GM21576 (cell line): ENCODE measurements at regions not wholly inside any gene's neighbourhood (a gene's known extent, or its start where the extent isn't known, plus 50 kb on each side); places are given as distances from the start of the nearest gene placed in this dataset.
"Not testable (repeated sequence)": the region's sequence is repeated elsewhere in the genome, so short reads cannot be mapped to it uniquely, and the experiment has no call there.

ENCODE experiments used
- ATAC-seq: cut with Tn5 transposase; IDR thresholded peaks from one replicate; pipeline ENCODE4 v1.9.1; 2021; ENCODE audit warnings: mild to moderate bottlenecking, moderate library complexity; ENCODE audit not compliant: unreplicated experiment

DNA sequence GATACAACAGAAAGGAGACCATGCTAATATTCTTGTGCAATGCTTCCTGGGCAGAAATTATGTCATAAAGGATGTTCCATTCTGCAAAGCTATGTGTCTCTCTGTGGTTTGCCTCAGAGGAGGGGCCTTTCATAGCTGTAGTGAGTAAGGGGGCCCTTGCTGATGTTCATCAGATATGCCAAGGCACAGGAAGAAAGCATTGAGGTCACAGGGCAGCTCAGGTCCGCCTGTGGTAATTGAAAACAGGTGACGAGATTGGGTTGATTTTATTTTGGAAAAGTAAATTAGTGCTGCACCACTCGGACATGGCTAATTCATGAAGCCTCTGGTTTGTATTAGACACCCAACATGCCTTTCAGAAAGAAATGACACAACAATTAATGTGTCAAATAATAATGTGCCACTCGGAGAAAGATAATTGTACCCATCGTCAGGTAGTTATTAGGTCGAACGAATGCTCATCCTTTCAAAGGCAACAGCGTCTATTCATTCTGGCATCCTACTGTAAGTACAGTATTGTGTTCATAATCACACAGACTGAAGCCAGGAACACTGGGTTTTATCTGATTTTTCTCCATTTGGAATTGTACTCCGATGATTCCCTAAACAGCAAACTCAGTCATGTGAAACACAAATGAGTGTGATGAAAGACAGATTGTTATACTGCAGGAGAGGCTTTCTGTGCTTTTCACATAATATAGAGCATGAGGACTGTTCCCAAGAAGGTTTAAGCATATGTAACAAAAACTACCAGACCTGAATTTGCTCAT lies 421.6 kb upstream of the KLF12 start:
- ATAC-seq = no peak

DNA sequence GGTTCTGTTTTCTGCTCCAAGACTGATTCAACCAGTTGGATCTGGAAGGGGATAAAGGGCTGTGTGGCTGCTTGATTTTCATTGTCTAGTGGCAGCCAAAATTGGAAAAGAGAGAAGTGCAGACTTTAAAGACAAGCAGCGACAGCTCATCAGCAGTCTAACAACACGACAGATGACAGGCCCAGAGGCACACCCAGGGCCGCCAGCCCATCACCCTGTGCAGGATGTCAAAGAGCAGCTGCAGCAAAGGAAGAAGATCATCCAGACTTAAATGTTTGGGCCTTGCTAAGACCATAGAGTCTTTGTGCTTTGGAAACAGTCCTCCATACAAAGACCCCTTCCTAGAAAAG lies 421.0 kb upstream of the KLF12 start:
- no peak for ATAC-seq

DNA sequence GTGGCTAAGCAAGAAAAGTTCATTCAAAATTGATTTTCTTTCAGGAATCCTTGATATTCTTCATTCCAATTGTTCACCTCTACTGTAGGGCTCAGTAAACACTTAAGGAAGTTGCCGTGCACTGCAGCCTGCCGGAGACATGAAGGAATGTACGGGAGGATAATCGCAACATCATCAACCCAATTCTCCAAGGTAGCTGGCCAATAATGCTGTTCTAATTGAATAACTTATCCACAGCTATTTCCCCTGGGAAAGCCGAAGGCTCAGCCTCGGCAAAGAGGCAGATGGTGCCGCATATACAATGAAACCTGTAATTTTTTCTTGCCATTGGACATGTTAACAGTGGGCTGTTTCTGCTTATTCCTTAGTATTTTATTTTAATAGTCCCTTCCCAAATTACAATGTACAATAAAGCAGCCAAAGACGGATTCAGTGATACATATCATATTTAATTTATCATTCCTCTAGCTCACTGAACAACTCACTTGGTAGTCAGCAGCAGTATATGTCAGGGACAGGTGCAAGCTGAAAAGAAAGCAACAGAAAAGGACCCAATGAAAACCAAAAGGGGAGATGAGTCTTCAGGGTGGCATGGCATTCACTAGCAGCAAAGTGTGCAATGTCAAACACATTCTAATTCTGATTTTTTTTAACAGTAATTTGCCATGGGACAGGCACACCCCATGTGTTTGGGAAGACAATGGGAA lies 420.5 kb upstream of the KLF12 start:
- no peak for ATAC-seq

DNA sequence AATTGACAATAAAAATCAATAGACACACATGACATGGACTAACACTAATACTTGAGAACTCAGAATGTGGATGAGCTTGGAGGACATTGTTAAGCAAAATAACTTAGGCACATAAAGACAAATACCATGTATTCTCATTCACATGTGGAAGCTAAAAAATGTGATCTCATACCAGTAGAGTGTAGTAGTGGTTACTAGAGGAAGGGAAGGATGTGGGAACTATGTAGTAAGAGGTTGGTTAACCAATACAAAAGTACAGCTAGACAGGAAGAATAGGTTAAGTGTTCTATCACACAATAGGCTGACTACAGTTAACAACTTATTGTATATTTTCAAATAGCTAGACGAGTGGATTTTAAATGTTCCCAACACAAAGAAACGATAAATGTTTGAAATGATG lies 415.8 kb upstream of the KLF12 start:
- no peak for ATAC-seq

DNA sequence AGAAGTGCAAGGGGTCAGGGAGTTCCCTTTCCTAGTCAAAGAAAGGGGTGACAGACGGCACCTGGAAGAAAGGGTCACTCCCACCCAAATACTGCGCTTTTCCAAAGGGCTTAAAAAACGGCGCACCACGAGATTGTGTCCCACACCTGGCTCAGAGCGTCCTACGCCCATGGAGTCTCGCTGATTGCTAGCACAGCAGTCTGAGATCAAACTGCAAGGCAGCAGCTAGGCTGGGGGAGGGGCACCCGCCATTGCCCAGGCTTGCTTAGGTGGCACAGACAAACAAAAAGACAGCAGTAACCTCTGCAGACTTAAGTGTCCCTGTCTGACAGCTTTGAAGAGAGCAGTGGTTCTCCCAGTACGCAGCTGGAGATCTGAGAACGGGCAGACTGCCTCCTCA lies 402.4 kb upstream of the KLF12 start:
- ATAC-seq = not testable (repeated sequence)

DNA sequence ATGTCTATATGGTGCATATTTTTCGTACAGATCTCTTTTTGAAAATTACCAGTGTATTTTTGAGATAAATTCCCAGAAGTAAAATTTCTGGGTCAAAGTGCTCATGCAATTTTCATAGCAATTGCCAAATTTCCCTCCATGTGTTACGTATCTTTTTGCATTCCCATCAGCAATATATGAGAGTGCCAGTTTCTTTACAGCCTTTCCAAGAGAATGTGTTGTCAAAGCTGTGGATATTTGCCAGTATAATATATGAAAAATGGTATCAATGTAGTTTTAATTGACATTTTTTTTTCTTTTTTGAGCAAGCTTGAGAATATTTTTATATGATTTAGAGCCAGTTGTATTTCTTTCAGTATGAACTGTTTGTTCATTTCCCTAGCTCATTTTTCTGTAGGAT lies 399.0 kb upstream of the KLF12 start:
- ATAC-seq = no peak

DNA sequence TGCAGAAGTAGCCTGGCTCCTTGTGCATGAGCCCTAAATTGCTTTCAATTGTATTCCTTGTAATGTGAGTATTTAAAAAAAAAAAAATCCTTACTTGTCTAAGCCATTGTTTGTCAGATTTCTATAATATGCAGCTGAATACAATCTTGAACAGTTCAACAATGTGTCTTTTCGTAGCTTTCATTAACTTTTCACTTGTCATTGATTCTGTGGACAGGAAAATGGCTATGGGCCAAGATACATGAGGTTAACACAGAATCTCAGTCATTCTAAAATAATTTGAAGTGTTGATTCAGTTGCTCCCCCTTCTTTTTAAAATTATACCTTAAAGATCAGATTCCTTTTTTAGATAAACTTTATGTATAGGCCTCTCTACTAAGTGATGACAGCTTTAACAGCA lies 395.8 kb upstream of the KLF12 start:
- no peak for ATAC-seq

DNA sequence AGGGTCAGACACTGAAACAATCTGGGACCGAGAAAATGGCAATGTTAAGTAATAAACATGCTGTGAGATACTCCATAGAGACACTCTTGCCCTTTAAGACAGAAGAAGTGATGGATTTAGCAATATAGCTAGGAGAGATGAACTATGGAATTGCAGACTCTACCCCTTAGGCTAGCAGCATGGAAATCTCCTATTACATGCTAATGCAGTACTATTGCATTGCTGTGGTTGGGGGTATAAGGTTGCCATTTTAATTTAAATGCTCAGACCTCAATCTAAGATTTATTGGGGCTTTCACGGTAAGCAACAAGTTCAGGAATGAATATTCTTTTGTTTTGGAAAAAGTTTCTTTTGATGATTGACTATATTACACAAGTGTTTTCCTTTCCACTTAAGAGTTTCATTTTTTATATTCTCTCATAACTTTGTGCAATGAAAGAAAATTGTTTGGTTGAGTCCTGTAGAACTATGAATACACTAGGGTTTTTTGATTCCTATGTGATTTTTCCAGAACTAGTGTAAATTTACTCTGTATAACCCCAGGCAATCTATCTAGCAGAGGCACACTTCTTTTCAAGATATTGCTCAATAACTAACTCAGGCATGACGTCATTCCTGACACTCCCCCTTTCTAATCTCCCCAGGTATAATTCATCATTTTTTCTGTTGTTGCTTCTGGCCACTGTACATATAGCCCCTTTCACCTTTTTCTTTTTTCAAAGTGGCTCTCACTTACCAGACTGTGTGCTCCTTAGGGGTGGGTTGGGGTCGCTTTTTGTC lies 394.7 kb upstream of the KLF12 start:
- no peak for ATAC-seq

DNA sequence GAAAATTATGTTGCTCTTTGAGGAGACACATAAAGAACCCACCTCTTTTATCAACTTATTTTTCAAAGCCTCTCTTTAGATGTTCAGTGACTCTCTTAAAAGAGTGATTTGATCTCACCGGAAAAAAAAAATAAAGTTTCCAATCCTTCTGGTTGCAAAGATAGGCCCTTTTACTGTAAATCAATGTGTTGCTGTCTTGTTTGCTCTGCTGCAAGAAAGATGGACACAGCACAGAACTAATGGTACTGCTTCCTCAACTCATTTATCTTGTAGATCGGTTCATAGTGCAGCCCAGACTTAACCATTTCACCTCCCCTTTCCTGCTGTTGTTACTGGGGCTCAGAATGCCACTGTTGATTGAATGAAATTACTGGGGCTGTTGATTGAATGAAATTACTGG lies 388.9 kb upstream of the KLF12 start:
- no peak for ATAC-seq

DNA sequence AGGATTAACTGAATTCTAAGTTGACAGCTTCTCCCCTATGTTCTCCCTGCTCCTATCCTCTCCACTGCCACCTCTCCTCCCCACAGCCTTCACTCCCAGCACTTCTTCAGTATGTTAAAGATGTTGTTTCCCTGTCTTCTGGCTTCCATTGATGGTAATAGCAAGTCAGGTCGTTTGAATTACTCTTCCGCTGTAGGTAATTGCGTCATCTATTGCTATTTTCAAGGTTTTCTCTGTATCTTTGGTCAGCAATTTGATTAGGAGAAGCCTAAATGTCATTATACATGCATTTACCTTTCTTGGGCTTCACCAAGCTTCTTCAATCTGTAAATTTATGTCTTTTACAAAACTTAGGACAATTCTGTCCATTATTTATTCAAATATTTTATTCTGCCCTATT lies 377.3 kb upstream of the KLF12 start:
- ATAC-seq = no peak

DNA sequence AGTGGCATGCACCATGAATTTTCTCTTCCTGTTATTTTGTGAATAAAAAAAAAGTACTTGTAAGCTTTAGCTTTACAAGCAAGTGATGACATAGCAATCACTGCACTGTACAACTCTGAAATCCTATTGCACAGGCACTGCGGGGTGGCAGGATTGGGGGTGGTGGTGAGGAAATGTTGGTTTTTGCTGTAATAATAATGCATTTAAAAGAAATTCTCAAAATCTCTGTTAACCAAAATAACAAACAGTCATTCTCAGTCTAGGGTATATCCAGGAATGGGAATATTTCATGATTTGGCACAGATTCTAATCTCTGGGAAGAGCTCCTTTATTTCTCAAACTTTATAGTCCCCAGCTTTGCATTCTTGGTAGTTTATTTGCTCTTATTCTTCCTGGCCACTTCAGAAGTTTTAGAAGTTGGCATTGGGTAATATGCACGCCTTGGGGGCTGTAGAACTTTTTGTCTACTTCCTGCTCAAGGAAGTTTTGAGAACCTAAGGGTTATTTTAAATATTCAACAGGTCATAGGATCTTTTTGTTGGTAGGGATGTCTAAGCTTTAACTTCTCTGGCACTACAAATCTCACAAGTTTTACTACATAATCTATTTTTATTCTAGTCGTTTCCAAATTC lies 353.0 kb upstream of the KLF12 start:
- ATAC-seq = no peak

DNA sequence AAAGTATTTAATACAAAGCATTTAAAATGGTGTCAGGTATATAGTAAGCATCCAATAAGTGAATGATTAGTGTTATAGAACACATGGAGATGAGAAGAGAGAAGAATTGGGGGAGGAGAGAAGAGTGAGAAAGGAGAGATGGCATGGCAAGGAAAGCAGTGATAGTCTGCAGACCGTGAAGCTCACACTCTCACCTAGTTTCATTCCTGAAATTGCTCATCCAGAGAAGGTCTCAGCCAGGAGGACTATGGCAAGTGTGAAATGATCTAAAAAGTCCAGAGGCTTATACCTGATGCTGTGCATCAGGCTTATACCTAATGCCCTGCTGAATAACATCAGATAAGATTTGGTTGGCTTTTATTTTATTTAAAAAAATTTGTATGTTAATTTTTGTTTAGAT lies 351.6 kb upstream of the KLF12 start:
- no peak for ATAC-seq

DNA sequence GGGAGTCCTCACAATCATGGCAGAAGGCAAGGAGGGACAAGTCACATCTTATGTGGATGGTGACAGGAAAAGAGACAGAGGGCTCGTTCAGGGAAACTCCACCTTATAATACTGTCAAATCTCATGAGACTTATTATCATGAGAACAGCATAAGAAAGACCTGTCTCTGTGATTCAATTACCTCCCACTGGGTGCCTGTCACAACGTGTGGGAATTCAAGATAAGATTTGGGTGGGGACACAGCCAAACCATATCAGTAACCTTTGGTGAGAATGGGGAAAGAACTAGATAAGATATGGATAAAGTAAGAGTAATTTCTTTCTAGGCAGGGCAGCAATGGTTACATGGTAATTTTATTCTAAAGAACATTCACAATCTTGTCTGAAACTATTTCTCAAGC lies 344.9 kb upstream of the KLF12 start:
- no peak for ATAC-seq

DNA sequence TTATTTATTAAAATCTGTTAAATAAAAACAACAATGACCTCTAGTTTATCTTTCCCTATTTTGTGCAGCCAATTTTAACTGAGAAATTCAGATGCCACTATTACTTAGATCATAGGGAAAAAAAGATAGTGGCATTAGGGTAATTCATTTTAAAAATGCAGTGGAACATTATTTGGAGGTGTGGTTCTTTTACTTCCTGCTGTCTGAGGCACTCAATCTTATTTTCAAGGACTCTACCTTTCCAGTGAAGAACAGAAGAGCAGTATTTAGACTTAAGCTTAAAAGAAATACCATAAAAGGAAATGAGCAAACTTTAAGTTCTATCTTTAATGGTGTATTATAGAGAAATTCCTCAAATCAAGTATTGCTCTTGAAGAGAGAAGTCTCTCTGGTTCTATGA lies 342.6 kb upstream of the KLF12 start:
- no peak for ATAC-seq

DNA sequence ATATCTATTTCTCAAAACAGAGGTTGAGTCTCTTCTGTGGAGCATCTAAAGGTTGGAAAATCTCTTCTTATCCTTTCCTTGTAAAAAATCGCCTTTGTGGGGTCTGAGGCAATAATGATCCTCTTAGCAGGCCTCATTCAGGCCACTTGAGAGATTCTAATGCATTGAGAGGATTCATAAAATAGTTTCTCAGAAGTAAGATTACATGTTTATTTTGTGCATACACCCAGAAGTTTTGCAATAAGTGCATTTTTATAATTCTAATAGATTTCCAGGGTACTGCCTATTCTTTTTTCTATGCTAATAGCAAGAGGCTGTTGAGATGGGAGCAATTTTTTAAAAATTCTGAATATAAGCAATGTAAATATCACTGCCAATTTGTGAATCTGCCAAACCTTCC lies 342.2 kb upstream of the KLF12 start:
- no peak for ATAC-seq

DNA sequence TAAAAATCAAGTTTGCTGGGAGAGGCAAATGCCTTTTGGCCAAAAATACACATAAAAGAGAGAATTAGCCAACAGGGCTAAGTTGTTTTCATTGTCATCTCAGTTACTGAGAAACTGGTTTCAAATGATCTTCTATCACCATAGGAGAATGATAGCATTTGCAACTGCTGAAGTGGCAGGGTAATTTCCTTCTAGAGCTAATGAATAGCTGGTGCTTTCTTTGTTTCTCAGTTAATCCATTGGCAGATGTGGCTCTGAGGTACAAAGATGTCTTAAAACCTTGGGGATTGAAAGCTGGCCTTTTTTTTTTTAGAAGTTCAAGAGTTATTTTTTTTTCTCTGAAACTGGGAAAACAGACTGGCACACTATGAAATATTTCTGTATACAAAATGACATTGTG lies 332.7 kb upstream of the KLF12 start:
- no peak for ATAC-seq

DNA sequence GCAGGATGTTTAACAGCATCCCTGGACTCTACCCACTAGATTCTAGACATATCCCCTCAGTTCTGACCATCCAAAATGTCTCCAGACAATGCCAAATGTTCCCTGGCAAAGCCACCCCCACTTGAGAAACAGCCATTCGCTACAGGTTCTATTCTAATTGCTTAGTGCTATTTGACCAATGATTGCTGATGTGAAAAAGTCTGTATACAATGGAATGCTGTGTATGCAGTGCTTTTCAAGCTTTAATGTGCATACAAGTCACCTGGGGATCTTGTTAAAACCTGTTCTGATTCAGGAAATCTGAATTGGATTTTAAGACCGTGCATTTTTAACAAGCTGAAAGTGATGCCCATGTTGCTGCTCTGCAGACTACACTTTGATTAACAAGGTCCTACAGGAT lies 331.8 kb upstream of the KLF12 start:
- no peak for ATAC-seq

DNA sequence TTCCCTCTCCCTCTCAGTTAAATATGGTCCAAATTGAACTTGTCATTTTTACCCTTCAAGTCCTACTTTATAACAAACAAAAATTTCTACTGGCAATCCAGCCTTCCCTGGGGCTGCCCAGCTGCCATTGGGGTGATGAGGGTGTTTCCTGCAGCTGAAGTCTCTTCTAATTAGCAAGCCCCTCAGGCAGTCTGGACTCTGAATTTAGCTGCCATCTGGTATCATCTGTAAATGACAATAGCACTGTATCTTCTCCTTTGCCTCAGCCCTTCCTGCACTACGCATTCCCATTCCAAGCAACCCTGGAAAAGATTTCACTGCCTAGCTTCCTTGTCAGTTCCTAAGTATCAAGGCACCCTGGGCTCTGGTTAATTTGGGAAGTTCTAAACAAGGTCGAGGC lies 331.1 kb upstream of the KLF12 start:
- ATAC-seq = no peak

DNA sequence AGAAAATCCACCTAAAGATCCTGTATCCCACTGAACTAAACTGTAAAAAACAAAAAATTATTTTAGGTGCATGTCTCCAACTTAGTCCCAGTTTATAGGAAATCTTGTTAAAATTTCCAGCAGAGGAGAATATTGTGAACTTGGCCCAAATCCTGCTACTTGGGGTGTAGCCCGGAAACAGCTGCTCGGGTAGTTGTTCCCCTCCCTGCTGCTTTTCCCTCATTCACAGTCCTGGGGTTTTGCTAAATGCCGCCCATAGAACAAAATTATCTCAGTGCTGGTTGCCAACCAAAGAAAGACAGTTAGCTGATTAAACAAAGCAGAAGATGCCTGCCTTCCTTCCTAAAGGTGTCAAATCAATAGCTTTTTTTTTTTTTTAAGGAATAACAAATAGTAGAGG lies 330.5 kb upstream of the KLF12 start:
- no peak for ATAC-seq

DNA sequence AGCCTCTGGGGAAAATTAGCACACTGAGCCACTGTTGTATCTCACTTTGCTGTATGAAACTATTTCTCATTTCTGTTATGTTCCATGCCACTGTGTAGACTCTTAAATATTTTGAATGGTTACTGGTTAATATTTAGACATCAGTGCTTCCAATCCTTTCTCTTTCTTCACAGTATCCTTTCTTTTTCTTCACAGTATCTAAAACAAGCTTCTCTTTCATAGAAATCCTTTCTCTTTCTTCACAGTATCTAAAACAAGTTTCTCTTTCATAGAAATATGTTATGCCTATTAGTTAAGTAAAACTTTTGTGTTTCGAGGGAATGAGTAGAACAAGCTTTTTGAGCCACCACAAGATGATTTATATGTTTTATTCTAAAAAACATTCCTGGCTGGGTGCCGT lies 326.8 kb upstream of the KLF12 start:
- no peak for ATAC-seq

DNA sequence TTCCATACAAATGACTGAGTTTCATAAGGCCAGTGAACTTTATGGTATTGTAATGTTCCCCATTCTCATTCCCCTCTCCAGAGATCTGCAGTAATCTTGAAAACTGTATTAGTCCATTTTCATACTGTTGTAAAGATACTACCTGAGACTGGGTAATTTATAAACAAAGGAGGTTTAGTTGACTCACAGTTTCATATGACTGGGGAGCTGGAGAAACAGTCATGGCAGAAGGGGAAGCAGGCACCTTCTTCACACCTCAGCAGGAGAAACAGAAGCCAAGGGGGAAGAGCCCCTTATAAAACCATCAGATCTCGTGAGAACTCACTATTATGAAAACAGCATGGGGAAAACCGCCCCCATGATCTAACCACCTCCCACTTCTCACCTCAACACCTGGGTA lies 318.7 kb upstream of the KLF12 start:
- ATAC-seq = no peak

DNA sequence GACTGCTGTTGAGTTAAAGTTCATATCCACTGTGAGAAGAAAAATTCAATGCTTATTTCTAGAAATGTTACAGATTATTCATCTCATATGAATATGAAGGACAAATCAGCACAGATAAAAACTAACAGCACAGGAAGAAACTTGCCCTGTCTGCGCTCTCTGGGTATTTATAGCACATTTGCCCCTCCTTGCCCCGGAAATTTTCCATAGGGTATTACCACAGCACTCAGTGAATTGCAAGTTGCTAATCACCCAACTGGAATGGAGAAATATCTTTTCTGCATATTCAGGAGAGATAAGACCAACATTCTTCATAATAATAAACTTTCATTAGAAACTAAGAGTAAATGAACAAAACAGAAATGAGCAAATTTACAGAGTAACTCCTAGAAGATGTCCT lies 318.0 kb upstream of the KLF12 start:
- ATAC-seq = no peak
